Fibroblast of lung (primary cell): ENCODE measurements at regions not wholly inside any gene's neighbourhood (a gene's known extent, or its start where the extent isn't known, plus 50 kb on each side); places are given as distances from the start of the nearest gene placed in this dataset.
"Not testable (repeated sequence)": the region's sequence is repeated elsewhere in the genome, so short reads cannot be mapped to it uniquely, and the experiment has no call there.

Source experiments
- DNase-seq, 2 donors: peaks; one replicate each; pipeline versions ENCODE4 v3.0.0 to v3.0.0-alpha.2; 2010; ENCODE audit warnings: low read depth in 2 of 2
- H2AFZ ChIP-seq: 2 replicates; pipeline ENCODE4 v1.5.1; 2012; ENCODE audit warnings: low read length, control low read depth, inconsistent platforms
- H3K27ac ChIP-seq: 2 replicates; pipeline ENCODE4 v1.5.1; 2011; ENCODE audit warnings: low read length, control low read depth; ENCODE audit not compliant: insufficient read depth
- H3K27me3 ChIP-seq: 2 replicates; pipeline ENCODE4 v1.5.1; 2011; ENCODE audit warnings: mild to moderate bottlenecking, low read length; ENCODE audit not compliant: control insufficient read depth, insufficient read depth
- H3K36me3 ChIP-seq: 2 replicates; pipeline ENCODE4 v1.5.1; 2011; ENCODE audit warnings: low read length; ENCODE audit not compliant: control insufficient read depth, insufficient read depth
- H3K4me1 ChIP-seq: 2 replicates; pipeline ENCODE4 v1.5.1; 2011; ENCODE audit warnings: low read length; ENCODE audit not compliant: control insufficient read depth, insufficient read depth; ENCODE audit errors: extremely low read depth
- H3K4me2 ChIP-seq: 2 replicates; pipeline ENCODE4 v1.5.1; 2011; ENCODE audit warnings: low read length, control low read depth; ENCODE audit not compliant: insufficient read depth; ENCODE audit errors: extremely low read depth
- H3K4me3 ChIP-seq, 4 experiments: fragments of 200-600 bp in 1 of 4; sonication (generic) in 1 of 4; replicated peaks in 1 of 4; 2 replicates each; pipeline ENCODE4 v1.5.1; 2011 to 2016; ENCODE audit warnings: low read length in 4 of 4, low read depth in 3 of 4, mild to moderate bottlenecking in 3 of 4, control low read depth in 2 of 4, inconsistent platforms in 1 of 4, mixed read lengths in 1 of 4; ENCODE audit not compliant: insufficient read depth in 1 of 4; ENCODE audit errors: control extremely low read depth in 1 of 4
- H3K79me2 ChIP-seq: 2 replicates; pipeline ENCODE4 v1.5.1; 2012; ENCODE audit warnings: mild to moderate bottlenecking, low read length, inconsistent platforms; ENCODE audit not compliant: control insufficient read depth, insufficient read depth
- H3K9ac ChIP-seq: 2 replicates; pipeline ENCODE4 v1.5.1; 2011; ENCODE audit warnings: mild to moderate bottlenecking, low read length, control low read depth; ENCODE audit not compliant: insufficient read depth
- H3K9me3 ChIP-seq: 2 replicates; pipeline ENCODE4 v1.5.1; 2012; ENCODE audit warnings: low read depth, low read length; ENCODE audit not compliant: control insufficient read depth, insufficient read depth
- H4K20me1 ChIP-seq: 2 replicates; pipeline ENCODE4 v1.5.1; 2011; ENCODE audit warnings: low read length; ENCODE audit not compliant: control insufficient read depth, insufficient read depth; ENCODE audit errors: extremely low read depth
- CTCF ChIP-seq, 2 donors: IDR thresholded peaks in 1 of 2; conservative IDR thresholded peaks in 1 of 2; 1 replicate in 1 of 2; 2 replicates in 1 of 2; pipeline ENCODE4 v1.5.1; 2011 to 2012; ENCODE audit warnings: low read length in 2 of 2, control low read depth in 1 of 2, inconsistent platforms in 1 of 2, low read depth in 1 of 2, mild to moderate bottlenecking in 1 of 2
- EZH2 ChIP-seq: IDR thresholded peaks from 2 replicates; pipeline ENCODE4 v1.5.1; 2012; ENCODE audit warnings: low read length, control low read depth, mild to moderate bottlenecking; ENCODE audit errors: missing control alignments

- H3K9me3 ChIP-seq, result no peaks in the 10 kb centered on the region
- H3K27me3 ChIP-seq, result peaks cover 3% of the 10 kb centered on the region
Measured at GRCh38 chr10:6707352-6707751, 127.3 kb upstream of the PRKCQ start.

GRCh38 chr10:6706725-6707124 lies 126.6 kb upstream of the PRKCQ start:
- no peaks in the 10 kb centered on the region for H4K20me1 ChIP-seq
- H3K9ac ChIP-seq, result no peak overlapping the region
- H3K79me2 ChIP-seq, result no peaks in the 10 kb centered on the region
- no peak overlapping the region for H2AFZ ChIP-seq
- H3K36me3 ChIP-seq, result no peaks in the 10 kb centered on the region
- no peak for DNase-seq
- no peak overlapping the region for H3K27ac ChIP-seq
- no peak overlapping the region for H3K4me2 ChIP-seq
- H3K27me3 ChIP-seq, result peaks cover 3% of the 10 kb centered on the region
- no peaks in the 10 kb centered on the region for H3K9me3 ChIP-seq
- H3K4me1 ChIP-seq, result no peaks in the 10 kb centered on the region
- TF ChIP-seq EZH2 (no peak), CTCF (conservative IDR thresholded peaks at IDR 0.05 in 1 of 2, IDR thresholded peaks at IDR 0.05 in 1 of 2; ENCODE audit: low read depth in 1 of 2, low read length in 2 of 2) (no peak)
- H3K4me3 ChIP-seq, result no peak overlapping the region

More at GRCh38 chr10:6707352-6707751, 127.3 kb upstream of the PRKCQ start:
- H3K79me2 ChIP-seq, result no peaks in the 10 kb centered on the region
- no peak overlapping the region for H3K4me3 ChIP-seq
- H3K9ac ChIP-seq, result no peak overlapping the region
- no peaks in the 10 kb centered on the region for H3K36me3 ChIP-seq
- TF ChIP-seq EZH2, result no peak
- TF ChIP-seq CTCF (conservative IDR thresholded peaks at IDR 0.05 in 1 of 2, IDR thresholded peaks at IDR 0.05 in 1 of 2; ENCODE audit: low read depth in 1 of 2, low read length in 2 of 2), result no peak
- no peak overlapping the region for H3K4me2 ChIP-seq
- no peaks in the 10 kb centered on the region for H3K4me1 ChIP-seq
- H4K20me1 ChIP-seq, result no peaks in the 10 kb centered on the region
- no peak overlapping the region for H2AFZ ChIP-seq
- no peak for DNase-seq
- H3K27ac ChIP-seq, result no peak overlapping the region

DNA sequence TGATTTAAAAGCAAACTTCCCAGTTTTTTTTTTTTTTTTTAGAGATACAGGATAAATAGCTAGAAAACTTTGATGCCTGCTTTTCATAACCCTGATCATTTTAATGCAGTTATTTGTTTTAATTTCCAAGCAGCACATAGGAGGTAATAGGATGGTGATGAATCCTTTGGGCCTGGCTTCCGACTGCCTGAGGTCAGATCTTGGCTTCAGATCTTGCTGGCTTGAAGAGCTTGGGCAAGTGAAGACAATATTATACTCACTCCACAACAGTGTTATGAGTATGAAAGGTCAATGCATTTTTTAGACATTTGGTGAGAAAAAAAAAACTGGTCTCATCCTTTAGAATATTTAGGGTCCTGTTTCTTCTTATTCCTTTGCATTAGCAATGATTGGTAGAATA lies 124.8 kb upstream of the PRKCQ start:
- DNase-seq, result no peak
- Histone ChIP-seq H3K9me3 (no peaks in the 10 kb centered on the region), H3K4me2 (no peak overlapping the region), H3K27me3 (no peaks in the 10 kb centered on the region), H2AFZ (no peak overlapping the region), H3K36me3 (no peaks in the 10 kb centered on the region), H3K27ac (no peak overlapping the region), H3K4me1 (no peaks in the 10 kb centered on the region), H4K20me1 (no peaks in the 10 kb centered on the region), H3K79me2 (no peaks in the 10 kb centered on the region), H3K9ac (no peak overlapping the region), H3K4me3 (no peak overlapping the region)
- no peak for TF ChIP-seq EZH2
- no peak for TF ChIP-seq CTCF (conservative IDR thresholded peaks at IDR 0.05 in 1 of 2, IDR thresholded peaks at IDR 0.05 in 1 of 2; ENCODE audit: low read depth in 1 of 2, low read length in 2 of 2)

- H4K20me1 ChIP-seq, H3K9me3 ChIP-seq, H3K4me3 ChIP-seq, H3K36me3 ChIP-seq, H3K9ac ChIP-seq, H3K4me1 ChIP-seq, H3K27me3 ChIP-seq, DNase-seq, H3K79me2 ChIP-seq, H3K27ac ChIP-seq, H2AFZ ChIP-seq, H3K4me2 ChIP-seq: not testable (repeated sequence)
Measured at GRCh38 chr10:6702833-6703232, 122.8 kb upstream of the PRKCQ start.
